ENCODE measurements at regions not wholly inside any gene's neighbourhood (a gene's known extent, or its start where the extent isn't known, plus 50 kb on each side); places are given as distances from the start of the nearest gene placed in this dataset.

- Histone ChIP-seq H3K36me3 (ENCODE audit: control insufficient read depth, insufficient read depth, low read length) (no peaks in the 10 kb centered on the region), H3K4me3 (no peak overlapping the region), H4K20me1 (replicated peaks; ENCODE audit: control insufficient read depth, insufficient read depth, low read length) (no peaks in the 10 kb centered on the region), H3K9me3 (replicated peaks; ENCODE audit: control insufficient read depth, insufficient read depth, low read depth, low read length) (no peaks in the 10 kb centered on the region), H3K27ac (ENCODE audit: extremely low read depth, low read depth, low read length) (no peak overlapping the region), H3K9me1 (ENCODE audit: control insufficient read depth, insufficient read depth, low read length) (no peaks in the 10 kb centered on the region), H3K79me2 (ENCODE audit: control insufficient read depth, insufficient read depth, low read length) (no peaks in the 10 kb centered on the region), H3K9ac (ENCODE audit: insufficient read depth in 1 of 2, low read depth in 2 of 2, low read length in 2 of 2) (no peak overlapping the region), H3K4me1 (replicated peaks in 1 of 2; ENCODE audit: control insufficient read depth in 2 of 2, insufficient read depth in 2 of 2, low read length in 2 of 2) (no peaks in the 10 kb centered on the region), H3K27me3 (ENCODE audit: control insufficient read depth in 2 of 2, insufficient read depth in 2 of 2, low read length in 2 of 2) (no peaks in the 10 kb centered on the region), H2AFZ (ENCODE audit: low read depth, low read length) (no peak overlapping the region), H3K4me2 (ENCODE audit: insufficient read depth, low read length) (no peak overlapping the region)
- intact Hi-C loops (cut with micrococcal nuclease): no loop called here
- ChIA-PET POLR2A (no interaction called here), CTCF (ENCODE audit: low intra/inter-chr PET ratio) (no interaction called here)
- FAIRE-seq (no peak), DNase-seq (ENCODE audit: extremely low read depth in 1 of 4, low spot score in 3 of 4) (no peak), ATAC-seq (no peak)
- in situ Hi-C loops (cut with MboI): no loop called here
- BruUV-seq (replicated peaks): no TSS peak
- TF ChIP-seq, protein P1, sequence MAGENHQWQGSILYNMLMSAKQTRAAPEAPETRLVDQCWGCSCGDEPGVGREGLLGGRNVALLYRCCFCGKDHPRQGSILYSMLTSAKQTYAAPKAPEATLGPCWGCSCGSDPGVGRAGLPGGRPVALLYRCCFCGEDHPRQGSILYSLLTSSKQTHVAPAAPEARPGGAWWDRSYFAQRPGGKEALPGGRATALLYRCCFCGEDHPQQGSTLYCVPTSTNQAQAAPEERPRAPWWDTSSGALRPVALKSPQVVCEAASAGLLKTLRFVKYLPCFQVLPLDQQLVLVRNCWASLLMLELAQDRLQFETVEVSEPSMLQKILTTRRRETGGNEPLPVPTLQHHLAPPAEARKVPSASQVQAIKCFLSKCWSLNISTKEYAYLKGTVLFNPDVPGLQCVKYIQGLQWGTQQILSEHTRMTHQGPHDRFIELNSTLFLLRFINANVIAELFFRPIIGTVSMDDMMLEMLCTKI (IDR thresholded peaks at IDR 0.05; ENCODE audit: partially characterized antibody): no peak
- TF ChIP-seq ERF (CRISPR knock-in tag; IDR thresholded peaks at IDR 0.05) (no peak), SP1 (CRISPR knock-in tag; IDR thresholded peaks at IDR 0.05) (no peak), VEZF1 (CRISPR knock-in tag; IDR thresholded peaks at IDR 0.05) (no peak), MYBL2 (IDR thresholded peaks at IDR 0.05; ENCODE audit: low read depth) (no peak), MYBL2 (CRISPR knock-in tag; IDR thresholded peaks at IDR 0.05; ENCODE audit: borderline replicate concordance) (no peak), ARHGAP35 (IDR thresholded peaks at IDR 0.05; ENCODE audit: partially characterized antibody) (no peak), NFE2 (IDR thresholded peaks at IDR 0.05; ENCODE audit: low read depth) (no peak), FOXA1 (IDR thresholded peaks at IDR 0.05; ENCODE audit: borderline replicate concordance) (no peak), RFX7 (CRISPR knock-in tag; IDR thresholded peaks at IDR 0.05) (no peak), BCOR (IDR thresholded peaks at IDR 0.05) (no peak), THRA (IDR thresholded peaks at IDR 0.05) (no peak), HOXB6 (CRISPR knock-in tag; IDR thresholded peaks at IDR 0.05; ENCODE audit: borderline replicate concordance) (no peak), ZSCAN29 (IDR thresholded peaks at IDR 0.05) (no peak), SREBF2 (CRISPR knock-in tag; IDR thresholded peaks at IDR 0.05) (no peak), JUN (IDR thresholded peaks at IDR 0.05; ENCODE audit: borderline replicate concordance, low read depth, low read length) (no peak), JUN (CRISPR knock-in tag; IDR thresholded peaks at IDR 0.05; ENCODE audit: borderline replicate concordance) (no peak), ZNF121 (CRISPR knock-in tag; conservative IDR thresholded peaks at IDR 0.05) (no peak)
Measured at GRCh38 chr12:41942354-41942753, 202.3 kb downstream of the GXYLT1 start.

Measured in K562 (cell line).